Cardiac muscle cell (in vitro differentiated cells and primary cell): ENCODE measurements at regions not wholly inside any gene's neighbourhood (a gene's known extent, or its start where the extent isn't known, plus 50 kb on each side); places are given as distances from the start of the nearest gene placed in this dataset.
A peak's percentile ranks its signal among the peaks of the same experiment; 100 is the strongest.

ENCODE experiments used
- DNase-seq, 2 donors: peaks; one replicate each; pipeline versions ENCODE4 v3.0.0 to v3.0.0-alpha.2; 2010 to 2017; ENCODE audit warnings: low read depth in 1 of 2, low spot score in 1 of 2
- H3K27ac ChIP-seq: fragments of 200-600 bp; sonication (generic); 2 replicates; pipeline ENCODE4 v1.5.1; 2016
- H3K27me3 ChIP-seq: fragments of 200-600 bp; sonication (generic); 2 replicates; pipeline ENCODE4 v1.6.0; 2016; ENCODE audit warnings: control low read depth
- H3K36me3 ChIP-seq: fragments of 200-600 bp; sonication (generic); 2 replicates; pipeline ENCODE4 v1.5.1; 2016; ENCODE audit warnings: control low read depth
- H3K4me1 ChIP-seq: fragments of 200-600 bp; sonication (generic); 2 replicates; pipeline ENCODE4 v1.8.1; 2017; ENCODE audit warnings: low read depth, mild to moderate bottlenecking, mixed run types
- H3K4me3 ChIP-seq: fragments of 200-600 bp; sonication (generic); 2 replicates; pipeline ENCODE4 v1.5.1; 2016; ENCODE audit warnings: mild to moderate bottlenecking
- H3K9me3 ChIP-seq: fragments of 200-600 bp; sonication (generic); 2 replicates; pipeline ENCODE4 v1.5.1; 2017; ENCODE audit warnings: low read depth, mild to moderate bottlenecking, control low read depth
- TF ChIP-seq, protein P1 (sequence below): IDR thresholded peaks from 2 replicates; pipeline ENCODE4 v1.5.1; 2012; ENCODE audit warnings: low read depth, mild to moderate bottlenecking, low read length

DNA sequence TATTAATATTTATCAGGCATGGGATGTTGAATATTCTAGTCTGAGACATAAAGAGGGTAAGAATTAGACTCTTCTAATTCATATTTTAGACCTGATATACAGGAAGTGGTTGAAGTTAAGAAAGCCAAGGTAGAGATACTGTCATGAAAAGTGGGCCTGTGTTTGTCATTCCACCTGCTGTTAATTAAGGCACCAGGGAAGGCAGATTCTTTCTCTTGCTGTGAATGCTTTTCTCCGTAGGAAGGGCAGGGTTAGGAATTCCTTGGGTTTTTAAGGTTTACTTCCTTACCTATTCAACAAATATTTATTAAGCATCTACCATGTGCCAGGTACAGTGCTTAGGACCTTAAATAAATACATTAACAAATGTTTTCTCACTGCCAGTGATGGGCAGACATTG is 196.4 kb downstream of the CAVIN4 start:
- Histone ChIP-seq H3K4me3 (no peak overlapping the region), H3K27me3 (no peaks in the 10 kb centered on the region), H3K36me3 (no peaks in the 10 kb centered on the region), H3K9me3 (no peaks in the 10 kb centered on the region), H3K27ac (no peak overlapping the region), H3K4me1 (no peaks in the 10 kb centered on the region)
- no peak for DNase-seq
- TF ChIP-seq, protein P1, sequence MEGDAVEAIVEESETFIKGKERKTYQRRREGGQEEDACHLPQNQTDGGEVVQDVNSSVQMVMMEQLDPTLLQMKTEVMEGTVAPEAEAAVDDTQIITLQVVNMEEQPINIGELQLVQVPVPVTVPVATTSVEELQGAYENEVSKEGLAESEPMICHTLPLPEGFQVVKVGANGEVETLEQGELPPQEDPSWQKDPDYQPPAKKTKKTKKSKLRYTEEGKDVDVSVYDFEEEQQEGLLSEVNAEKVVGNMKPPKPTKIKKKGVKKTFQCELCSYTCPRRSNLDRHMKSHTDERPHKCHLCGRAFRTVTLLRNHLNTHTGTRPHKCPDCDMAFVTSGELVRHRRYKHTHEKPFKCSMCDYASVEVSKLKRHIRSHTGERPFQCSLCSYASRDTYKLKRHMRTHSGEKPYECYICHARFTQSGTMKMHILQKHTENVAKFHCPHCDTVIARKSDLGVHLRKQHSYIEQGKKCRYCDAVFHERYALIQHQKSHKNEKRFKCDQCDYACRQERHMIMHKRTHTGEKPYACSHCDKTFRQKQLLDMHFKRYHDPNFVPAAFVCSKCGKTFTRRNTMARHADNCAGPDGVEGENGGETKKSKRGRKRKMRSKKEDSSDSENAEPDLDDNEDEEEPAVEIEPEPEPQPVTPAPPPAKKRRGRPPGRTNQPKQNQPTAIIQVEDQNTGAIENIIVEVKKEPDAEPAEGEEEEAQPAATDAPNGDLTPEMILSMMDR = no peak

DNA sequence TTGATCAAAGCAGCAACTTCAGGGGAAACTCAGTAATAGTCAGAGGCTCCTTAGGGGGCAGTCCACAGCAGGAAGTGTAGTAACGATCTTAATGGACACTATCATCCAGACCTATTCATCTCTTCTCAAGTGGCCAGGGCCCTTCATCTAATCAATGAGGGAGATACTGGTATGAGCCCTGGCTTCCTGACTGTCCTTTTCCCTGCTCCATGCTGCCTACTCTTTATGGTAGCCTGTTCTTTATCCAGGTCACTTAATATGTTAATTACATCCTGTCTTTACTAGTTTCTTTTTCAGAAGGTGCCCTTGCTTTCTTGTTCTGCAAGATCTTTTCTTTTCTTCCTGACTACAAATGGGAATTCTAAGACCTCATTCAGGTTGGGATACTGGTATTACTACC is 197.1 kb downstream of the CAVIN4 start:
- H3K27ac ChIP-seq = no peak overlapping the region
- TF ChIP-seq, protein P1 = no peak
- H3K36me3 ChIP-seq = no peaks in the 10 kb centered on the region
- H3K4me1 ChIP-seq = no peaks in the 10 kb centered on the region
- H3K27me3 ChIP-seq = no peaks in the 10 kb centered on the region
- peak in 1 of 2 donors; percentile 20 for DNase-seq
- no peak overlapping the region for H3K4me3 ChIP-seq
- no peaks in the 10 kb centered on the region for H3K9me3 ChIP-seq

DNA sequence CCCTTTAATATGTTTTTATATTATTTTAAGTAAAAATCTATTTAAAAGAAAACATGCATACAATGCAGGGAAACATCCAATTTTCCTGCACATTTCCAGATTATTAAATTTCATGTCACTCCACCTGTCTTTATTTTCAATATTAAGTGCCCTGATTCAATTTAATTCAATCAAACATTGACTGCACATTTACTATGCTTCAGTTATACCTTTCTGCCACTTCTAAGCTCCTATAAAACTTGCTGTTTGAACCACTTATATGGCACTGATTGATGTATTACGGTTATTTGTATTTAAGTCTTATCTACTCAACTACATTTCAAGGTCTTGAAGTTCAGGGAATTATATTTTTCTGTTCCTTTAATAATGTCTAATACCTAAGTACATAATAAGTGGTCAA is 198.0 kb downstream of the CAVIN4 start:
- no peaks in the 10 kb centered on the region for H3K27me3 ChIP-seq
- no peak overlapping the region for H3K27ac ChIP-seq
- TF ChIP-seq, protein P1 = no peak
- no peaks in the 10 kb centered on the region for H3K4me1 ChIP-seq
- DNase-seq = no peak
- no peak overlapping the region for H3K4me3 ChIP-seq
- H3K36me3 ChIP-seq = no peaks in the 10 kb centered on the region
- no peaks in the 10 kb centered on the region for H3K9me3 ChIP-seq

DNA sequence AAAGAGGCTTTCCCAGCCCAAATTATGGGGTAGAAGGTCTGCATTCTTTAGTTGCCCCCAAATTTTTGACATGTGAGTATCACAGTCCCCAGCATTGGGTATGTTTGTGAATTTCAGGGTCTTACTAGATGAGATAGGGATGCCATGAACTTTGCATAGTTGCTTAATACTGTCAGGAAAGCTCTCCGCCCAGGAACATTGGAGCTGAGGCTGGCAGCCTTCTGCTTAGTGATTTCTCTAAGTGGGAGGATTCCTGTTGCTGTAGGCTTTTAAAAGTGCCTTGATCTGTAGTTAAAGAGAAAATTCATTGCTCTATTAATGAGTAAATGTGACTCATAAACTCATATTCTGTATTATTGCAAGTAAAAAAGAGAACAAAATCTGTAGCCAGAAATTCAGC is 206.9 kb downstream of the CAVIN4 start:
- no peak for DNase-seq
- no peak overlapping the region for H3K27ac ChIP-seq
- no peaks in the 10 kb centered on the region for H3K27me3 ChIP-seq
- no peaks in the 10 kb centered on the region for H3K9me3 ChIP-seq
- H3K4me1 ChIP-seq = no peaks in the 10 kb centered on the region
- TF ChIP-seq, protein P1 = no peak
- H3K36me3 ChIP-seq = no peaks in the 10 kb centered on the region
- H3K4me3 ChIP-seq = no peak overlapping the region

DNA sequence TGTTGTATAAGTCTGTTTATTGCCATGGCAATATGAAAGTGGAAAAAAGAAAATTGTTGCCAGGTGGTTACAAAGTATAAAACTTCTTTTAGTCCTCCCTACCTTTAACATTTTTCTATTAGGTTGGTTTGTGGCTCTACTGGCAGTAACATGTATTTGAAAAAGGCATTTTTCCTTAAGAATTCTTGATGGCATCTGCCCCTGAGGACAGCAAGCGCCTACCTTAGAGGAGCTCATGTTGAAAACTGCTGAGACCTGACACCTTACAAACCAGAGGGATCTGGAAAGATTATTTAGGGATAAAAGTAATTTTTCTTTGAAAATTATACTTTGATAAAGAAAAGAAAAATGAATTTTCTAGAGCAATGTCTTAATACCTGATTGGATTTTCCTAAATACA is 208.1 kb downstream of the CAVIN4 start:
- no peak for DNase-seq
- Histone ChIP-seq H3K4me1 (no peaks in the 10 kb centered on the region), H3K4me3 (no peak overlapping the region), H3K9me3 (no peaks in the 10 kb centered on the region), H3K27ac (no peak overlapping the region), H3K27me3 (no peaks in the 10 kb centered on the region), H3K36me3 (no peaks in the 10 kb centered on the region)
- TF ChIP-seq, protein P1 = no peak

DNA sequence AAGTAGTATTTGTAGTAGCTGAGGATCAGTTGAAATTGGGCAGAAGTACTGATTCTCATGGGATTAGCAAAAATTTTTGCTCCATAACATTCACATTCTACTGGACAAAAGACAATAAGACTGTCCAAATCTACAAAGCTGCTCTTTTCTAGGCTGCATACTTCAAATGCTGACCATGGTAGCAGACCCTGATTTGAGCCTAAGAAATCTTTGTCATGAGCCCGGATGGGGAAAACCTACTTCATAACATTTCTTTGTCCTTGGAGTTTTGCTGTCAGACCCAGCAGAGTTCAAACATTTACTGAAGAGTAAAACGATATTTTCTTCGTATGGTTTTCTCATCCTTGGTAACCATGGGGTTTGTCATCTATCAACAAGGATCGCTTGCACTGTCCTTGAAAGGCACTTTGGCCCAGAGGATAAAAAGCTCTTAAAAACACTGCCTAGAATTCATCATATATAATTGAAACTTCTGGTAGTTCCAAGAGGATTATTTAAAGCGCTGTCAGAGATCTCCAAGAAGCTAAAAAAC is 216.9 kb downstream of the CAVIN4 start:
- Histone ChIP-seq H3K9me3 (no peaks in the 10 kb centered on the region), H3K36me3 (no peaks in the 10 kb centered on the region), H3K4me3 (no peak overlapping the region), H3K27me3 (no peaks in the 10 kb centered on the region), H3K27ac (no peak overlapping the region), H3K4me1 (no peaks in the 10 kb centered on the region)
- DNase-seq = no peak
- TF ChIP-seq, protein P1 = no peak
